Coronary artery (tissue), 2 donors: ENCODE measurements at regions not wholly inside any gene's neighbourhood (a gene's known extent, or its start where the extent isn't known, plus 50 kb on each side); places are given as distances from the start of the nearest gene placed in this dataset.
A peak's percentile ranks its signal among the peaks of the same experiment; 100 is the strongest.
"Not testable (repeated sequence)": the region's sequence is repeated elsewhere in the genome, so short reads cannot be mapped to it uniquely, and the experiment has no call there.

Experiments
- DNase-seq: peaks from one replicate; pipeline ENCODE4 v3.0.0-alpha.2; 2017; ENCODE audit warnings: low spot score
- H3K27ac ChIP-seq, 2 donors: fragments of 200-600 bp; sonication (generic); one replicate each; pipeline ENCODE4 v1.5.1; 2016 to 2019
- H3K4me3 ChIP-seq: fragments of 200-600 bp; sonication (generic); 2 replicates; pipeline ENCODE4 v1.5.1; 2016; ENCODE audit warnings: mild to moderate bottlenecking, moderate library complexity
- TF ChIP-seq, protein P1 (sequence below): fragments of 200-600 bp; sonication (generic); IDR thresholded peaks from one replicate; pipeline ENCODE4 v1.5.1; 2019; ENCODE audit warnings: antibody characterized with exemption

- no peak overlapping the region for H3K4me3 ChIP-seq
- peak; percentile 16 for DNase-seq
- no peak overlapping the region for H3K27ac ChIP-seq
- TF ChIP-seq, protein P1, sequence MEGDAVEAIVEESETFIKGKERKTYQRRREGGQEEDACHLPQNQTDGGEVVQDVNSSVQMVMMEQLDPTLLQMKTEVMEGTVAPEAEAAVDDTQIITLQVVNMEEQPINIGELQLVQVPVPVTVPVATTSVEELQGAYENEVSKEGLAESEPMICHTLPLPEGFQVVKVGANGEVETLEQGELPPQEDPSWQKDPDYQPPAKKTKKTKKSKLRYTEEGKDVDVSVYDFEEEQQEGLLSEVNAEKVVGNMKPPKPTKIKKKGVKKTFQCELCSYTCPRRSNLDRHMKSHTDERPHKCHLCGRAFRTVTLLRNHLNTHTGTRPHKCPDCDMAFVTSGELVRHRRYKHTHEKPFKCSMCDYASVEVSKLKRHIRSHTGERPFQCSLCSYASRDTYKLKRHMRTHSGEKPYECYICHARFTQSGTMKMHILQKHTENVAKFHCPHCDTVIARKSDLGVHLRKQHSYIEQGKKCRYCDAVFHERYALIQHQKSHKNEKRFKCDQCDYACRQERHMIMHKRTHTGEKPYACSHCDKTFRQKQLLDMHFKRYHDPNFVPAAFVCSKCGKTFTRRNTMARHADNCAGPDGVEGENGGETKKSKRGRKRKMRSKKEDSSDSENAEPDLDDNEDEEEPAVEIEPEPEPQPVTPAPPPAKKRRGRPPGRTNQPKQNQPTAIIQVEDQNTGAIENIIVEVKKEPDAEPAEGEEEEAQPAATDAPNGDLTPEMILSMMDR: no peak
Measured at GRCh38 chr18:14930576-14930975, 182.6 kb downstream of the ANKRD30B start.

DNA sequence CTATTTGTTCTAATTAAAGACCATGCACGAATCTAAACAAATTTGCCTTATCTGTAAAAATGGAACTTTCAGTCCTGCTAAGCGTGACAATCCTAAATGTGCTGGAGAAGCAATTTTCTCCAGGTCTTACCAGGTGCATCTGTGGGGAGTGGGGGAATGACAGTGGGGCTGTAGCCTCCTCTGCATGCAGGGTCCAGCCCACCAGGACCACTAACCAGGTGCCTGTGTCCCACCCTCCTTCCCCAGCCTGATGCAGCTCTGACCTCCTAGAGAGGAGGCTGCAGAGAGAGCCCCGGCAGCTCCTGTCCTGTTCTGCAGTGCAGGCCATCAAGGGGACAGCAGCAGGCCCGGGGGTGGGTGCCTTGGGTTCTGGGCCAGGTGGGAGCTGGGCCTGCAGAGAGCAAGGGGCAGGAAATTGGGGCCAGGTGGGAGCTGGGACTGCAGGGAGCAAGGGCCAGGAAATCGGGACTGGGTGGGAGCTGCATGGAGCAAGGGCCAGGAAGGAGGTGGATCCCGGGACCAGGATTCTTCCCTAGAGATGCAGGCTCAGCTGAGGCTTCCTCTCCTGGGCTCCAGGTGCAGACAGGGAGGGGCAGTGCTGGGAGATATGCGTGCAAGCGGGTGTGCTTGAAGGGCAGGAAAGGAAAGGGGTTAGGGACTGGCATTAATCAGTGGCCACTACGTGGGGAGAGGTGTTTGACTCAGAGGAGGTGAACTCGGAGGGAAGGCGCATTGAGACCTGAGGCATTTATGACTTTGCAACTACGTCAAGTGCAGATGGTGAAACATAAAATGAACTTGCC lies 185.3 kb downstream of the ANKRD30B start:
- TF ChIP-seq, protein P1: no peak
- Histone ChIP-seq H3K27ac (no peak overlapping the region), H3K4me3 (no peak overlapping the region)
- DNase-seq: peak; percentile 17

GRCh38 chr18:14933964-14934363 lies 186.0 kb downstream of the ANKRD30B start:
- H3K4me3 ChIP-seq: no peak overlapping the region
- TF ChIP-seq, protein P1: no peak
- DNase-seq: peak; percentile 62
- no peak overlapping the region for H3K27ac ChIP-seq

DNA sequence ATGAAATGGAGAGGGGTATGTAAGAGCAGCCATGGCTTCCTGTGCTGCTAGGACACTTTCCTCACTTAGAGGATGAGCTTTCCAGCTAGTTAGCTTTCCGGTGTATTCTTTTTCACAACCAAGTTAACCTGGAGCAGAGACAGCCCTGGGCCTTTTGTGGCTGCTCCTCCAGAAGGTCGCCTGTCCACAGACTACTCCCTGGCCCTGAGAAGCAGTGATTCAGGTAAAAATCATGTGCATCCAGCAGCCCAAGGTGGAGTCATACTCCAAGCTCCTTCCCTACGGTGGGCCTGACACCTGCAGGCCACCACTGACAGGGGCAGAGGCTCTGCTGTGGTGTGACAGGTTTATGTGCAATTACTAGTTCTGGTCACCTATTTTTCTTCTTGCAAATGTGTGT lies 187.2 kb downstream of the ANKRD30B start:
- DNase-seq: no peak
- no peak overlapping the region for H3K27ac ChIP-seq
- TF ChIP-seq, protein P1: no peak

GRCh38 chr18:14936313-14936712 lies 188.3 kb downstream of the ANKRD30B start:
- TF ChIP-seq, protein P1: no peak
- Histone ChIP-seq H3K27ac (no peak overlapping the region), H3K4me3 (no peak overlapping the region)
- no peak for DNase-seq

More for the DNA sequence above, 187.2 kb downstream of the ANKRD30B start:
- H3K4me3 ChIP-seq: no peak overlapping the region

DNA sequence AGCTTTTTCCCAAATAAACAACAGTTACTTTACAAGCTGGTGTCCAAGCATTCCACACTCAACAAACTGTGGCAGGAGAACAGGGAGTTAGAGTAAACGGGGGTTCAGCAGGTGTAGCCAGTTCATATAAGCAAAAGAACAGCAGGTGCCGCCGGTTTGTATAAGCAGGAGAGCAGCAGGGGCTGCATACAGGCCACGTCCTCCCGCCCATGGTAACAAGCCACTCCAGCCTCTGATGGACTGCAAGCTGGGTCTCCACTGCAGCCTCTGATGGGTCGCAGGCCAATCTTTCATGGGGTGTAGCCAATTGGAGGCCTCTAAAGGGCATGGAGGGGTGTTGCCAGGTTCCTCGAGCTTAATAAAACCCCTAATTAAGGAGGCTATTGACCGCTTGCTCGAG lies 189.3 kb downstream of the ANKRD30B start:
- TF ChIP-seq, protein P1: no peak
- Histone ChIP-seq H3K4me3 (no peak overlapping the region), H3K27ac (no peak overlapping the region)
- DNase-seq: no peak

- Histone ChIP-seq H3K27ac (no peak overlapping the region), H3K4me3 (no peak overlapping the region)
- DNase-seq: no peak
- TF ChIP-seq, protein P1: no peak
Measured at GRCh38 chr18:14939141-14939540, 191.2 kb downstream of the ANKRD30B start.

DNA sequence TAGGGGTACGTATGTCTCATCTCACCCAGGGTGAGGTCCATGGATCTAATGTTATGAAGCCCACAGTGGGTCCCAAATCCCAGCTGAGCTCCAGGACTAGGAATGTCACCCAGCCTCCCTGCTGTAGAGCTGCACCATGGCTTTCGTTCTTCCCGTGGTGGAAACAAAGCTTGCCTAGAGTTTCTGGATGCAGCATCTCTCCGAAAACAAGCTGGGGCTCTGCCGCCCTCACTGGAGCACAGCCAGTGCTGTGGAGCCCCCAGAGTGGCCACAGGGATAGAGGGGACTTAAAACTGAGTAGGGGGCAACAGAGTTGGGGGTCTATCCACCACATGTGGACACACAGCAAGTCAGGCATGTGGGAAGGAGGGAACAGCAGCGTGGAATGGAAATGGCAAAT lies 192.1 kb downstream of the ANKRD30B start:
- not testable (repeated sequence) for H3K4me3 ChIP-seq, DNase-seq, H3K27ac ChIP-seq
